GM18861 (cell line): ENCODE measurements at regions not wholly inside any gene's neighbourhood (a gene's known extent, or its start where the extent isn't known, plus 50 kb on each side); places are given as distances from the start of the nearest gene placed in this dataset.
"Not testable (repeated sequence)": the region's sequence is repeated elsewhere in the genome, so short reads cannot be mapped to it uniquely, and the experiment has no call there.

Experiments used
- ATAC-seq: cut with Tn5 transposase; IDR thresholded peaks from one replicate; pipeline ENCODE4 v1.9.1; 2021; ENCODE audit not compliant: unreplicated experiment

- no peak for ATAC-seq
Observed at GRCh38 chr14:105864116-105864515, 337.7 kb downstream of the TMEM121 start.

GRCh38 chr14:105864651-105865265 is 338.4 kb downstream of the TMEM121 start:
- ATAC-seq: no peak

- no peak for ATAC-seq
Observed at GRCh38 chr14:105865266-105865903, 339.0 kb downstream of the TMEM121 start.

- ATAC-seq: no peak
Observed at GRCh38 chr14:105865904-105866840, 339.8 kb downstream of the TMEM121 start.

GRCh38 chr14:105866841-105867321 is 340.5 kb downstream of the TMEM121 start:
- no peak for ATAC-seq

- ATAC-seq: no peak
Observed at GRCh38 chr14:105867961-105868599, 341.7 kb downstream of the TMEM121 start.

- ATAC-seq: no peak
Observed at GRCh38 chr14:105871590-105871989, 345.2 kb downstream of the TMEM121 start.

GRCh38 chr14:105873870-105874512 is 347.6 kb downstream of the TMEM121 start:
- no peak for ATAC-seq

- no peak for ATAC-seq
Observed at GRCh38 chr14:105876158-105876557, 349.8 kb downstream of the TMEM121 start.

- ATAC-seq: no peak
Observed at GRCh38 chr14:105876829-105877228, 350.4 kb downstream of the TMEM121 start.

- no peak for ATAC-seq
Observed at GRCh38 chr14:105877645-105878044, 351.3 kb downstream of the TMEM121 start.

- ATAC-seq: no peak
Observed at GRCh38 chr14:105878125-105878524, 351.7 kb downstream of the TMEM121 start.

GRCh38 chr14:105878554-105878953 is 352.2 kb downstream of the TMEM121 start:
- no peak for ATAC-seq

- no peak for ATAC-seq
Observed at GRCh38 chr14:105879503-105879866, 353.1 kb downstream of the TMEM121 start.

- ATAC-seq: no peak
Observed at GRCh38 chr14:105879867-105880561, 353.6 kb downstream of the TMEM121 start.

- ATAC-seq: no peak
Observed at GRCh38 chr14:105880616-105881015, 354.2 kb downstream of the TMEM121 start.

GRCh38 chr14:105881021-105881930 is 354.9 kb downstream of the TMEM121 start:
- no peak for ATAC-seq

- ATAC-seq: not testable (repeated sequence)
Observed at GRCh38 chr14:105882011-105882410, 355.6 kb downstream of the TMEM121 start.

- ATAC-seq: no peak
Observed at GRCh38 chr14:105882626-105883025, 356.2 kb downstream of the TMEM121 start.
